Naive B cell (primary cell): ENCODE measurements at regions not wholly inside any gene's neighbourhood (a gene's known extent, or its start where the extent isn't known, plus 50 kb on each side); places are given as distances from the start of the nearest gene placed in this dataset.
A peak's percentile ranks its signal among the peaks of the same experiment; 100 is the strongest.
"Not testable (repeated sequence)": the region's sequence is repeated elsewhere in the genome, so short reads cannot be mapped to it uniquely, and the experiment has no call there.

Source experiments
- ATAC-seq, 2 donors: fragments of 150-1000 bp; cut with Tn5 transposase; 2 replicates each; pipeline ENCODE4 v1.10.0; 2021; ENCODE audit warnings: low read depth in 2 of 2, mild to moderate bottlenecking in 2 of 2, moderate library complexity in 2 of 2
- DNase-seq: peaks from one replicate; pipeline ENCODE4 v3.0.0; 2022
- H3K27ac Mint-ChIP-seq, 6 donors: one replicate each; pipeline ENCODE4 v1.8.0; 2020 to 2022; ENCODE audit warnings: mild to moderate bottlenecking in 6 of 6, mixed read lengths in 6 of 6, moderate library complexity in 5 of 6, inconsistent platforms in 2 of 6
- H3K27me3 Mint-ChIP-seq, 3 donors: one replicate each; pipeline ENCODE4 v1.8.0; 2021 to 2022; ENCODE audit warnings: mixed read lengths in 3 of 3, mild to moderate bottlenecking in 1 of 3
- H3K36me3 Mint-ChIP-seq, 2 donors: one replicate each; pipeline ENCODE4 v1.8.0; 2020 to 2022; ENCODE audit warnings: mixed read lengths in 2 of 2, inconsistent platforms in 1 of 2, mild to moderate bottlenecking in 1 of 2
- H3K4me1 Mint-ChIP-seq, 3 donors: one replicate each; pipeline ENCODE4 v1.8.0; 2020 to 2022; ENCODE audit warnings: mixed read lengths in 3 of 3, inconsistent platforms in 1 of 3, mild to moderate bottlenecking in 1 of 3, moderate library complexity in 1 of 3
- H3K4me3 Mint-ChIP-seq, 8 donors: one replicate each; pipeline ENCODE4 v1.8.0; 2020 to 2022; ENCODE audit warnings: mild to moderate bottlenecking in 8 of 8, mixed read lengths in 8 of 8, moderate library complexity in 8 of 8, inconsistent platforms in 2 of 8
- H3K9me3 Mint-ChIP-seq, 7 donors: one replicate each; pipeline ENCODE4 v1.8.0; 2020 to 2022; ENCODE audit warnings: mixed read lengths in 7 of 7, mild to moderate bottlenecking in 5 of 7, inconsistent platforms in 2 of 7, moderate library complexity in 1 of 7

- peaks cover 0 to 5% (median 3%) of the 10 kb centered on the region in 3 donors for H3K27me3 Mint-ChIP-seq
- H3K4me3 Mint-ChIP-seq, result no peak overlapping the region
- H3K27ac Mint-ChIP-seq, result no peak overlapping the region
- ATAC-seq (no peak), DNase-seq (no peak)
- H3K9me3 Mint-ChIP-seq, result peaks cover 0 to 14% (median 4%) of the 10 kb centered on the region in 7 donors
- no peaks in the 10 kb centered on the region for H3K4me1 Mint-ChIP-seq
- no peaks in the 10 kb centered on the region for H3K36me3 Mint-ChIP-seq
These were observed 133.7 kb upstream of the ST8SIA4 start for GRCh38 chr5:101036778-101037177.

- ATAC-seq, result no peak
- H3K4me3 Mint-ChIP-seq, result no peak overlapping the region
- H3K36me3 Mint-ChIP-seq, result no peaks in the 10 kb centered on the region
- H3K9me3 Mint-ChIP-seq, result peaks cover 0 to 14% (median 4%) of the 10 kb centered on the region in 7 donors
- H3K4me1 Mint-ChIP-seq, result no peaks in the 10 kb centered on the region
- no peak for DNase-seq
- no peak overlapping the region for H3K27ac Mint-ChIP-seq
- H3K27me3 Mint-ChIP-seq, result peaks cover 0 to 5% (median 3%) of the 10 kb centered on the region in 3 donors
These were observed 132.3 kb upstream of the ST8SIA4 start for GRCh38 chr5:101035425-101035824.

- Mint-ChIP-seq H3K9me3 (peaks cover 0 to 20% (median 13%) of the 10 kb centered on the region in 7 donors), H3K27me3 (peaks cover 0 to 26% (median 23%) of the 10 kb centered on the region in 3 donors), H3K4me3 (no peak overlapping the region), H3K4me1 (peaks cover 5 to 9% (median 7%) of the 10 kb centered on the region in 3 donors), H3K27ac (peak overlapping the region in 1 of 6 donors; percentile 34), H3K36me3 (peaks cover 0 to 9% of the 10 kb centered on the region in 2 donors)
- ATAC-seq (peak; percentile 86 to 95), DNase-seq (peak; percentile 30)
These were observed 121.2 kb upstream of the ST8SIA4 start for GRCh38 chr5:101024299-101024698.

DNA sequence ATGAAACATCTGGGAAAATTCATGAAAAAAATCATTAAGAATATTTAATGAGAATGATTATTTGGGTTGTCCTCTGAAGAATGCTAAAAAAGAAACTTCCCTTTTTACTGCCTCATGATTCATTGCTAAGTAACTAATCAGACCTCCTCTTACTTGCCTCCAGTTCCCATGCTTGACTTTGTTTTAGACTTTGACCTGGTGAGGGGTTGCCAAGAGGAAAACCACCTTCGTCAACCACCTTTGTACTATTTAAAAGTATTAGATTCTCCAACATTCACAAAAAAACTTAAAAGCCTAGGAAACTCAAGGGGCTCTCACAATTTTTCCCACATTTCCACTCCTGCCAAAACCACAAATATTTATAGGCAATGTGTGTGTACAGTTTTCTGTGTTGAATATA lies 115.2 kb upstream of the ST8SIA4 start:
- H3K27ac Mint-ChIP-seq, result no peak overlapping the region
- H3K4me3 Mint-ChIP-seq, result no peak overlapping the region
- H3K4me1 Mint-ChIP-seq, result peaks cover 0 to 1% (median 0%) of the 10 kb centered on the region in 3 donors
- H3K27me3 Mint-ChIP-seq, result peaks cover 0 to 6% (median 0%) of the 10 kb centered on the region in 3 donors
- no peaks in the 10 kb centered on the region for H3K36me3 Mint-ChIP-seq
- H3K9me3 Mint-ChIP-seq, result peaks cover 0 to 2% (median 0%) of the 10 kb centered on the region in 7 donors
- DNase-seq, result no peak
- no peak for ATAC-seq

- Mint-ChIP-seq H3K9me3 (peaks cover 0 to 1% (median 0%) of the 10 kb centered on the region in 7 donors), H3K4me1 (no peaks in the 10 kb centered on the region), H3K27ac (no peak overlapping the region), H3K27me3 (peaks cover 0 to 6% (median 0%) of the 10 kb centered on the region in 3 donors), H3K4me3 (no peak overlapping the region), H3K36me3 (no peaks in the 10 kb centered on the region)
- ATAC-seq (no peak), DNase-seq (no peak)
These were observed 109.8 kb upstream of the ST8SIA4 start for GRCh38 chr5:101012880-101013279.

- Mint-ChIP-seq H3K4me3 (no peak overlapping the region), H3K27me3 (peaks cover 0 to 6% (median 0%) of the 10 kb centered on the region in 3 donors), H3K27ac (no peak overlapping the region), H3K4me1 (no peaks in the 10 kb centered on the region), H3K9me3 (peaks cover 0 to 9% (median 5%) of the 10 kb centered on the region in 7 donors), H3K36me3 (peaks cover 0 to 7% of the 10 kb centered on the region in 2 donors)
- ATAC-seq (peak in 1 of 2 donors; percentile 63), DNase-seq (no peak)
These were observed 106.9 kb upstream of the ST8SIA4 start for GRCh38 chr5:101009758-101010519.

DNA sequence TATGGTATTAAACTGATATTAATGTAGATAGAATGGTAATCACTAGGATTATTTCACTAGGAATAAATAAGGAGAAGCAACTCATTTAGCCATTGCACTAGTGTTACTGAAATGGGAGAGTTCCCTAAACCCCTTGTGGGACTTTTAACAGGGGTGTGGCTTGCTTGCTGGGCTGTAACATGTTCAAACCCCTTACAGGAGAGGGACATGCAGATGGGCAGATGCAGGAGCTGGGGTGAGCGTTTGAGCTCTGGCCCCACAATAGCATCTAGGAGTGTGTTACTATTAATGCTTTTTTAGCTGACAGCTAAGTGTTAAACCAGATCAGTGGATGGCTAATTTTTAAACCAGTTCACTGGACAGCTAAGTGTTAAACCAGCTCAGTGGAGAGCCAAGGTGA lies 89.3 kb upstream of the ST8SIA4 start:
- Mint-ChIP-seq H3K4me1 (peaks cover 0 to 3% (median 0%) of the 10 kb centered on the region in 3 donors), H3K27ac (no peak overlapping the region), H3K9me3 (peaks cover 0 to 7% (median 0%) of the 10 kb centered on the region in 7 donors), H3K4me3 (no peak overlapping the region), H3K27me3 (peaks cover 0 to 19% (median 17%) of the 10 kb centered on the region in 3 donors), H3K36me3 (no peaks in the 10 kb centered on the region)
- no peak for DNase-seq
- ATAC-seq, result no peak

DNA sequence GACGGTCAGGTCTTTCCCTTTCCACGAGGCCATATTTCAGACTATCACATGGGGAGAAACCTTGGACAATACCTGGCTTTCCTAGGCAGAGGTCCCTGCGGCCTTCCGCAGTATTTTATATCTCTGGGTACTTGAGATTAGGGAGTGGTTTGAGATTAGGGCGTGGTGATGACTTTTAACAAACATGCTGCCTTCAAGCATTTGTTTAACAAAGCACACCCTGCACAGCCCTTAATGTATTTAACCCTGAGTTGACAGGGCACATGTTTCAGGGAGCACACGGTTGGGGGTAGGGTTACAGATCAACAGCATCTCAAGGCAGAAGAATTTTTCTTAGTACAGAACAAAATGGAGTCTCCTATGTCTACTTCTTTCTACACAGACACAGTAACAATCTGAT lies 80.5 kb upstream of the ST8SIA4 start:
- ATAC-seq, H3K27ac Mint-ChIP-seq, H3K4me3 Mint-ChIP-seq, H3K9me3 Mint-ChIP-seq, DNase-seq, H3K36me3 Mint-ChIP-seq, H3K4me1 Mint-ChIP-seq: not testable (repeated sequence)
- H3K27me3 Mint-ChIP-seq, result peaks cover 0 to 22% (median 14%) of the 10 kb centered on the region in 3 donors

DNA sequence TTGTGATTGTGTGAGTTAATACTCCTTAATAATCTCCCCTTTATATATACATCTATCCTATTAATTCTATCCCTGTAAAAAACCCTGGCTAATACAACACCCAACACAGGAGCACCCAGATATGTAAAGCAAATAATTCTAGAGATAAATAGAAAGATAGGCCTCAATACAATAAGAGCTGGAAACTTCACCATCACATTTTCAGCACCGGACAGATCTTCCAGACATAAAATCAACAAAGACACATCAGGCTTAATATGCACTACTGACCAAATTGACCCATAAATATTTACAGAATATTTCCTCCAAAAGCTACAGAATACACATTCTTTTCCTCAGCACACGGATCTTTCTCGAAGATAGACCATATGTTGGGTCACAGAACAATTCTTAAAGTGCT lies 71.0 kb upstream of the ST8SIA4 start:
- H3K27ac Mint-ChIP-seq, result no peak overlapping the region
- H3K27me3 Mint-ChIP-seq, result peaks cover 8 to 16% (median 15%) of the 10 kb centered on the region in 3 donors
- ATAC-seq, result no peak
- H3K4me3 Mint-ChIP-seq, result no peak overlapping the region
- DNase-seq, result no peak
- H3K4me1 Mint-ChIP-seq, result no peaks in the 10 kb centered on the region
- H3K9me3 Mint-ChIP-seq, result peaks cover 0 to 16% (median 2%) of the 10 kb centered on the region in 7 donors
- H3K36me3 Mint-ChIP-seq, result peaks cover 0 to 6% of the 10 kb centered on the region in 2 donors

DNA sequence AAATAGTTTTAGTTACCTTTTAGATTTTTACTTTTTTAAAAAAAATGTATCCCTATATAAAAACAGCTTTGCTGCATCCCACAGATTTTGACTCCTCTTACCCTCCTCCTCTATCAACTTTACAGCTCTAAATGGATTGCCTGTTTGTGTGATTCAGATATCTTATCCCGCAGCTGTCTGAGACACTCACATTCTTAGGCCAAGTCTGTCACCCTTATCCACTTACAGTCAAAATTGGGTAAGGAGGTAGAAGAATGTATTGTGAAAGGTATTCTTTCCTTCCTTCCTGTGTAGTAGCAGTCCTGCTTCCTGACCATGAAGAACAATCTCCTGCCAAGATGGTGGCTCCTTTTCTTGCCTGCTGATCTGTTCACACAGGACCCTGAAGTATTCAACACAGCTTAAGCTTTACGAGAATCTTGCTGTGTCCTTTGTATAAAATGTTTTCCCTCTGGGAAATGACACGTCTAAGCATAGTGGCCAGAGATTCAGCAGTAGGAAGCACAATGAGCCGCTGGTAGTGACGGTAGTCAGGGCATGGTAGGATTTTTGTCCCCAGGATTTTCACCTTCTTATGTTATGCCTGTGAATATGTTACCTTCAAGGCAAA lies 67.7 kb upstream of the ST8SIA4 start:
- Mint-ChIP-seq H3K9me3 (peaks cover 0 to 5% (median 2%) of the 10 kb centered on the region in 7 donors), H3K27ac (peak overlapping the region in 1 of 6 donors; percentile 16), H3K4me3 (no peak overlapping the region), H3K4me1 (no peaks in the 10 kb centered on the region), H3K27me3 (peaks cover 8 to 16% (median 15%) of the 10 kb centered on the region in 3 donors), H3K36me3 (peaks cover 0 to 6% of the 10 kb centered on the region in 2 donors)
- no peak for DNase-seq
- ATAC-seq, result no peak

- no peaks in the 10 kb centered on the region for H3K4me1 Mint-ChIP-seq
These were observed 62.2 kb upstream of the ST8SIA4 start for GRCh38 chr5:100965291-100965690.

More at GRCh38 chr5:100965291-100965690, 62.2 kb upstream of the ST8SIA4 start:
- Mint-ChIP-seq H3K4me3 (no peak overlapping the region), H3K9me3 (peaks cover 0 to 24% (median 5%) of the 10 kb centered on the region in 7 donors), H3K27ac (peak overlapping the region in 1 of 6 donors; percentile 6), H3K27me3 (peaks cover 0 to 3% (median 1%) of the 10 kb centered on the region in 3 donors), H3K36me3 (no peaks in the 10 kb centered on the region)
- ATAC-seq (no peak), DNase-seq (no peak)
